K562 (cell line): ENCODE measurements at regions not wholly inside any gene's neighbourhood (a gene's known extent, or its start where the extent isn't known, plus 50 kb on each side); places are given as distances from the start of the nearest gene placed in this dataset.

ENCODE experiments used
- NR4A1 ChIP-seq, 2 experiments: fragments of 250-450 bp in 1 of 2; fragments of 450-650 bp in 1 of 2; sonication (Bioruptor Pico) in 1 of 2; IDR thresholded peaks; 2 replicates each; pipeline versions ENCODE4 v1.4.0 to v1.6.1; 2016 to 2020; ENCODE audit warnings: mild to moderate bottlenecking in 2 of 2, missing compliant biosample characterization in 1 of 2, missing genetic modification characterization in 1 of 2, moderate library complexity in 1 of 2
- SMAD2 ChIP-seq: fragments of 150-350 bp; IDR thresholded peaks from 2 replicates; pipeline ENCODE4 v1.6.1; 2014; ENCODE audit warnings: low read depth, mild to moderate bottlenecking, low read length
- TAL1 ChIP-seq: fragments of 450-650 bp; IDR thresholded peaks from 2 replicates; pipeline ENCODE4 v1.6.1; 2016; ENCODE audit warnings: mild to moderate bottlenecking
- ZFP36 ChIP-seq: fragments of 150-350 bp; IDR thresholded peaks from 2 replicates; pipeline ENCODE4 v1.6.1; 2018; ENCODE audit warnings: low read length, low read depth; ENCODE audit not compliant: partially characterized antibody
- ZSCAN29 ChIP-seq: fragments of 450-650 bp; IDR thresholded peaks from 2 replicates; pipeline ENCODE4 v1.6.1; 2017
- TF ChIP-seq, protein P1 (sequence below), 2 experiments: fragments of 150-350 bp in 1 of 2; IDR thresholded peaks; 2 replicates each; pipeline ENCODE4 v1.6.1; 2012 to 2016; ENCODE audit warnings: low read depth in 2 of 2, low read length in 2 of 2, mild to moderate bottlenecking in 1 of 2, moderate library complexity in 1 of 2
- TF ChIP-seq, protein P2 (sequence below), 2 experiments: fragments of 450-650 bp; IDR thresholded peaks; 2 replicates each; pipeline ENCODE4 v1.6.1; 2018; ENCODE audit warnings: mild to moderate bottlenecking in 2 of 2, low read depth in 1 of 2; ENCODE audit not compliant: partially characterized antibody in 2 of 2
- TF ChIP-seq, protein P3 (sequence below): sonication (generic); formaldehyde crosslinking; IDR thresholded peaks from 2 replicates; pipeline ENCODE4 v1.8.0; 2022; ENCODE audit warnings: mild to moderate bottlenecking, missing genetic modification reagents

DNA sequence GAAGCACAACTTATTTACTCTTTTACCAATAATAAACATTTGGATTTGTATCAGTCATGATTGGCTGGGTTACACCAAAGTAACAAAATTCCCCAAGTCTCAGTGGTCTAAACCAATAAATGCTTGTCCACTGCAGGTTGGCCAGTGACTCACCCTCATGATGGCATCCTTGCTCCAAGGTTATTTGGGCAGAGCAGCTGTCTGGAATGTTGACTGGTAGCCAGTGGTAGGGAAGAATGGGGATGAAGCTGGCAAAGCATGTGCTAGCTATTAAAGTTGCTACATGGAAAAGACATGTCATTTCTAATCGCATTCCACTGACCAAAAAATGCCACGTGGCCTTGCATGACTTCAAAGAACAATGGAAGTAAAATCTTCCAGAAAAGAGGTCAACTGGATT lies 1168.7 kb upstream of the CELF2 start (continued):
- no peak for TF ChIP-seq NR4A1 (CRISPR knock-in tag; IDR thresholded peaks at IDR 0.05)
- no peak for TF ChIP-seq NR4A1 (tag; IDR thresholded peaks at IDR 0.05)
- TF ChIP-seq TAL1: no peak
- TF ChIP-seq, protein P1, sequence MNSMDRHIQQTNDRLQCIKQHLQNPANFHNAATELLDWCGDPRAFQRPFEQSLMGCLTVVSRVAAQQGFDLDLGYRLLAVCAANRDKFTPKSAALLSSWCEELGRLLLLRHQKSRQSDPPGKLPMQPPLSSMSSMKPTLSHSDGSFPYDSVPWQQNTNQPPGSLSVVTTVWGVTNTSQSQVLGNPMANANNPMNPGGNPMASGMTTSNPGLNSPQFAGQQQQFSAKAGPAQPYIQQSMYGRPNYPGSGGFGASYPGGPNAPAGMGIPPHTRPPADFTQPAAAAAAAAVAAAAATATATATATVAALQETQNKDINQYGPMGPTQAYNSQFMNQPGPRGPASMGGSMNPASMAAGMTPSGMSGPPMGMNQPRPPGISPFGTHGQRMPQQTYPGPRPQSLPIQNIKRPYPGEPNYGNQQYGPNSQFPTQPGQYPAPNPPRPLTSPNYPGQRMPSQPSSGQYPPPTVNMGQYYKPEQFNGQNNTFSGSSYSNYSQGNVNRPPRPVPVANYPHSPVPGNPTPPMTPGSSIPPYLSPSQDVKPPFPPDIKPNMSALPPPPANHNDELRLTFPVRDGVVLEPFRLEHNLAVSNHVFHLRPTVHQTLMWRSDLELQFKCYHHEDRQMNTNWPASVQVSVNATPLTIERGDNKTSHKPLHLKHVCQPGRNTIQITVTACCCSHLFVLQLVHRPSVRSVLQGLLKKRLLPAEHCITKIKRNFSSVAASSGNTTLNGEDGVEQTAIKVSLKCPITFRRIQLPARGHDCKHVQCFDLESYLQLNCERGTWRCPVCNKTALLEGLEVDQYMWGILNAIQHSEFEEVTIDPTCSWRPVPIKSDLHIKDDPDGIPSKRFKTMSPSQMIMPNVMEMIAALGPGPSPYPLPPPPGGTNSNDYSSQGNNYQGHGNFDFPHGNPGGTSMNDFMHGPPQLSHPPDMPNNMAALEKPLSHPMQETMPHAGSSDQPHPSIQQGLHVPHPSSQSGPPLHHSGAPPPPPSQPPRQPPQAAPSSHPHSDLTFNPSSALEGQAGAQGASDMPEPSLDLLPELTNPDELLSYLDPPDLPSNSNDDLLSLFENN (IDR thresholded peaks at IDR 0.05; ENCODE audit: low read depth in 2 of 2, low read length in 2 of 2): no peak
- TF ChIP-seq, protein P2, sequence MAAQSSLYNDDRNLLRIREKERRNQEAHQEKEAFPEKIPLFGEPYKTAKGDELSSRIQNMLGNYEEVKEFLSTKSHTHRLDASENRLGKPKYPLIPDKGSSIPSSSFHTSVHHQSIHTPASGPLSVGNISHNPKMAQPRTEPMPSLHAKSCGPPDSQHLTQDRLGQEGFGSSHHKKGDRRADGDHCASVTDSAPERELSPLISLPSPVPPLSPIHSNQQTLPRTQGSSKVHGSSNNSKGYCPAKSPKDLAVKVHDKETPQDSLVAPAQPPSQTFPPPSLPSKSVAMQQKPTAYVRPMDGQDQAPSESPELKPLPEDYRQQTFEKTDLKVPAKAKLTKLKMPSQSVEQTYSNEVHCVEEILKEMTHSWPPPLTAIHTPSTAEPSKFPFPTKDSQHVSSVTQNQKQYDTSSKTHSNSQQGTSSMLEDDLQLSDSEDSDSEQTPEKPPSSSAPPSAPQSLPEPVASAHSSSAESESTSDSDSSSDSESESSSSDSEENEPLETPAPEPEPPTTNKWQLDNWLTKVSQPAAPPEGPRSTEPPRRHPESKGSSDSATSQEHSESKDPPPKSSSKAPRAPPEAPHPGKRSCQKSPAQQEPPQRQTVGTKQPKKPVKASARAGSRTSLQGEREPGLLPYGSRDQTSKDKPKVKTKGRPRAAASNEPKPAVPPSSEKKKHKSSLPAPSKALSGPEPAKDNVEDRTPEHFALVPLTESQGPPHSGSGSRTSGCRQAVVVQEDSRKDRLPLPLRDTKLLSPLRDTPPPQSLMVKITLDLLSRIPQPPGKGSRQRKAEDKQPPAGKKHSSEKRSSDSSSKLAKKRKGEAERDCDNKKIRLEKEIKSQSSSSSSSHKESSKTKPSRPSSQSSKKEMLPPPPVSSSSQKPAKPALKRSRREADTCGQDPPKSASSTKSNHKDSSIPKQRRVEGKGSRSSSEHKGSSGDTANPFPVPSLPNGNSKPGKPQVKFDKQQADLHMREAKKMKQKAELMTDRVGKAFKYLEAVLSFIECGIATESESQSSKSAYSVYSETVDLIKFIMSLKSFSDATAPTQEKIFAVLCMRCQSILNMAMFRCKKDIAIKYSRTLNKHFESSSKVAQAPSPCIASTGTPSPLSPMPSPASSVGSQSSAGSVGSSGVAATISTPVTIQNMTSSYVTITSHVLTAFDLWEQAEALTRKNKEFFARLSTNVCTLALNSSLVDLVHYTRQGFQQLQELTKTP (IDR thresholded peaks at IDR 0.05; ENCODE audit: low read depth in 1 of 2, partially characterized antibody in 2 of 2): no peak
- TF ChIP-seq, protein P3, sequence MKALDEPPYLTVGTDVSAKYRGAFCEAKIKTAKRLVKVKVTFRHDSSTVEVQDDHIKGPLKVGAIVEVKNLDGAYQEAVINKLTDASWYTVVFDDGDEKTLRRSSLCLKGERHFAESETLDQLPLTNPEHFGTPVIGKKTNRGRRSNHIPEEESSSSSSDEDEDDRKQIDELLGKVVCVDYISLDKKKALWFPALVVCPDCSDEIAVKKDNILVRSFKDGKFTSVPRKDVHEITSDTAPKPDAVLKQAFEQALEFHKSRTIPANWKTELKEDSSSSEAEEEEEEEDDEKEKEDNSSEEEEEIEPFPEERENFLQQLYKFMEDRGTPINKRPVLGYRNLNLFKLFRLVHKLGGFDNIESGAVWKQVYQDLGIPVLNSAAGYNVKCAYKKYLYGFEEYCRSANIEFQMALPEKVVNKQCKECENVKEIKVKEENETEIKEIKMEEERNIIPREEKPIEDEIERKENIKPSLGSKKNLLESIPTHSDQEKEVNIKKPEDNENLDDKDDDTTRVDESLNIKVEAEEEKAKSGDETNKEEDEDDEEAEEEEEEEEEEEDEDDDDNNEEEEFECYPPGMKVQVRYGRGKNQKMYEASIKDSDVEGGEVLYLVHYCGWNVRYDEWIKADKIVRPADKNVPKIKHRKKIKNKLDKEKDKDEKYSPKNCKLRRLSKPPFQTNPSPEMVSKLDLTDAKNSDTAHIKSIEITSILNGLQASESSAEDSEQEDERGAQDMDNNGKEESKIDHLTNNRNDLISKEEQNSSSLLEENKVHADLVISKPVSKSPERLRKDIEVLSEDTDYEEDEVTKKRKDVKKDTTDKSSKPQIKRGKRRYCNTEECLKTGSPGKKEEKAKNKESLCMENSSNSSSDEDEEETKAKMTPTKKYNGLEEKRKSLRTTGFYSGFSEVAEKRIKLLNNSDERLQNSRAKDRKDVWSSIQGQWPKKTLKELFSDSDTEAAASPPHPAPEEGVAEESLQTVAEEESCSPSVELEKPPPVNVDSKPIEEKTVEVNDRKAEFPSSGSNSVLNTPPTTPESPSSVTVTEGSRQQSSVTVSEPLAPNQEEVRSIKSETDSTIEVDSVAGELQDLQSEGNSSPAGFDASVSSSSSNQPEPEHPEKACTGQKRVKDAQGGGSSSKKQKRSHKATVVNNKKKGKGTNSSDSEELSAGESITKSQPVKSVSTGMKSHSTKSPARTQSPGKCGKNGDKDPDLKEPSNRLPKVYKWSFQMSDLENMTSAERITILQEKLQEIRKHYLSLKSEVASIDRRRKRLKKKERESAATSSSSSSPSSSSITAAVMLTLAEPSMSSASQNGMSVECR (CRISPR knock-in tag): no peak
- TF ChIP-seq SMAD2: no peak
- no peak for TF ChIP-seq ZFP36
- TF ChIP-seq ZSCAN29: no peak
